Cerebellar cortex (tissue), 1 donor: ENCODE measurements at regions not wholly inside any gene's neighbourhood (a gene's known extent, or its start where the extent isn't known, plus 50 kb on each side); places are given as distances from the start of the nearest gene placed in this dataset.

Experiments
- DNase-seq: peaks from one replicate; pipeline ENCODE4 v3.0.0-alpha.2; 2015; ENCODE audit warnings: low spot score

- DNase-seq = no peak
Observed at GRCh38 chr7:19851504-19851903, 78.1 kb upstream of the TMEM196 start.

GRCh38 chr7:19834566-19834965 is 61.1 kb upstream of the TMEM196 start:
- no peak for DNase-seq

GRCh38 chr7:19830604-19831003 is 57.2 kb upstream of the TMEM196 start:
- no peak for DNase-seq
